Esophagus squamous epithelium (tissue), 5 donors: ENCODE measurements at regions not wholly inside any gene's neighbourhood (a gene's known extent, or its start where the extent isn't known, plus 50 kb on each side); places are given as distances from the start of the nearest gene placed in this dataset.

Experiments used
- DNase-seq: peaks from one replicate; lab custom pipeline; 2025; lab: John Stamatoyannopoulos, UW
- H3K27ac ChIP-seq, 4 donors: fragments of 200-600 bp; sonication (generic); one replicate each; pipeline ENCODE4 v1.5.1; 2016 to 2019; ENCODE audit warnings: mild to moderate bottlenecking in 1 of 4
- H3K27me3 ChIP-seq, 4 donors: fragments of 200-600 bp; sonication (generic); 1 replicate in 3 of 4; 2 replicates in 1 of 4; pipeline versions ENCODE4 v1.5.1 to v1.6.0; 2017 to 2021; ENCODE audit warnings: antibody characterized with exemption in 1 of 4
- H3K36me3 ChIP-seq, 3 donors: fragments of 200-600 bp; sonication (generic); one replicate each; pipeline ENCODE4 v1.5.1; 2016 to 2019
- H3K4me1 ChIP-seq, 3 donors: fragments of 200-600 bp; sonication (generic); one replicate each; pipeline ENCODE4 v1.5.1; 2017 to 2019
- H3K4me3 ChIP-seq, 4 donors: fragments of 200-600 bp; sonication (generic); 1 replicate in 3 of 4; 2 replicates in 1 of 4; pipeline ENCODE4 v1.5.1; 2016 to 2019; ENCODE audit warnings: mild to moderate bottlenecking in 2 of 4, moderate library complexity in 1 of 4
- H3K9me3 ChIP-seq, 3 donors: fragments of 200-600 bp; sonication (generic); one replicate each; pipeline ENCODE4 v1.5.1; 2016 to 2019
- POLR2A ChIP-seq, 4 donors: fragments of 450-650 bp; IDR thresholded peaks; one replicate each; pipeline ENCODE4 v1.6.1; 2017; ENCODE audit warnings: antibody characterized with exemption in 4 of 4, mild to moderate bottlenecking in 4 of 4, moderate library complexity in 3 of 4
- WGBS, 2 donors: methylation state at CpG; one replicate each; pipeline ENCODE4 v1.1.5; 2018; 5-methylcytosine and 5-hydroxymethylcytosine counted together
- intact Hi-C: fragments of 100-400 bp; cut with DNase I; formaldehyde crosslinking; loops from one replicate; pipeline ENCODE4 v1.15.0; 2022
- TF ChIP-seq, protein P1 (sequence below), 6 experiments: fragments of 450-650 bp in 4 of 6; fragments of 200-600 bp in 2 of 6; sonication (generic) in 2 of 6; IDR thresholded peaks; one replicate each; pipeline ENCODE4 v1.5.1; 2016 to 2019; ENCODE audit warnings: antibody characterized with exemption in 6 of 6, mild to moderate bottlenecking in 4 of 6, moderate library complexity in 4 of 6
- donor health status: DM: yes; HTN: yes; CAD: no.

DNA sequence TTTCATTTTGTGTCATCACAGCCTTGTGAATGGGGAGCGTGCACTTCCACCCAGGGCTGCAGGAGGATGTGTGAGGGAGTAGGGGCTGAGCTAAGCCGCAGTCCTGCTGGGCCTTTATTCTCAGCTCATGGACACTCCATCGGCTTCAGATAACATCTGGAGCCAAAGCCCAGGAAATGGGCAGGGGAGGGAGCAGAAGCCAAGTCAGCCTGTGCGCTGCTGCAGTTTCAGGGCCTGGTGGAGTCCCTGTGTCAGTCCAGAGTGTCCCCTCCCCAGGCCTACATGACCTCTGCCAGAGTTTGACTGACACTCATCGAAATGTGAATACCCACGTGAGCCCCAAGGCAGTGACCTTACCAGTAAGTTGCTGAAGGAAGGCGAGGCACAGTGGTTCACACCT lies 242.2 kb downstream of the LOXHD1 start:
- H3K27me3 ChIP-seq: no peaks in the 10 kb centered on the region
- H3K27ac ChIP-seq: no peak overlapping the region
- no peak for DNase-seq
- H3K4me1 ChIP-seq: peaks cover 22 to 82% (median 55%) of the 10 kb centered on the region in 3 donors
- no peak overlapping the region for H3K4me3 ChIP-seq
- WGBS, 2 donors: 71 to 78% methylated on average over 4 of the region's 7 CpGs
- H3K36me3 ChIP-seq: no peaks in the 10 kb centered on the region
- no peak for TF ChIP-seq POLR2A (IDR thresholded peaks at IDR 0.05)
- TF ChIP-seq, protein P1, sequence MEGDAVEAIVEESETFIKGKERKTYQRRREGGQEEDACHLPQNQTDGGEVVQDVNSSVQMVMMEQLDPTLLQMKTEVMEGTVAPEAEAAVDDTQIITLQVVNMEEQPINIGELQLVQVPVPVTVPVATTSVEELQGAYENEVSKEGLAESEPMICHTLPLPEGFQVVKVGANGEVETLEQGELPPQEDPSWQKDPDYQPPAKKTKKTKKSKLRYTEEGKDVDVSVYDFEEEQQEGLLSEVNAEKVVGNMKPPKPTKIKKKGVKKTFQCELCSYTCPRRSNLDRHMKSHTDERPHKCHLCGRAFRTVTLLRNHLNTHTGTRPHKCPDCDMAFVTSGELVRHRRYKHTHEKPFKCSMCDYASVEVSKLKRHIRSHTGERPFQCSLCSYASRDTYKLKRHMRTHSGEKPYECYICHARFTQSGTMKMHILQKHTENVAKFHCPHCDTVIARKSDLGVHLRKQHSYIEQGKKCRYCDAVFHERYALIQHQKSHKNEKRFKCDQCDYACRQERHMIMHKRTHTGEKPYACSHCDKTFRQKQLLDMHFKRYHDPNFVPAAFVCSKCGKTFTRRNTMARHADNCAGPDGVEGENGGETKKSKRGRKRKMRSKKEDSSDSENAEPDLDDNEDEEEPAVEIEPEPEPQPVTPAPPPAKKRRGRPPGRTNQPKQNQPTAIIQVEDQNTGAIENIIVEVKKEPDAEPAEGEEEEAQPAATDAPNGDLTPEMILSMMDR (IDR thresholded peaks at IDR 0.05): no peak
- intact Hi-C loops: no loop called here
- H3K9me3 ChIP-seq: no peaks in the 10 kb centered on the region

DNA sequence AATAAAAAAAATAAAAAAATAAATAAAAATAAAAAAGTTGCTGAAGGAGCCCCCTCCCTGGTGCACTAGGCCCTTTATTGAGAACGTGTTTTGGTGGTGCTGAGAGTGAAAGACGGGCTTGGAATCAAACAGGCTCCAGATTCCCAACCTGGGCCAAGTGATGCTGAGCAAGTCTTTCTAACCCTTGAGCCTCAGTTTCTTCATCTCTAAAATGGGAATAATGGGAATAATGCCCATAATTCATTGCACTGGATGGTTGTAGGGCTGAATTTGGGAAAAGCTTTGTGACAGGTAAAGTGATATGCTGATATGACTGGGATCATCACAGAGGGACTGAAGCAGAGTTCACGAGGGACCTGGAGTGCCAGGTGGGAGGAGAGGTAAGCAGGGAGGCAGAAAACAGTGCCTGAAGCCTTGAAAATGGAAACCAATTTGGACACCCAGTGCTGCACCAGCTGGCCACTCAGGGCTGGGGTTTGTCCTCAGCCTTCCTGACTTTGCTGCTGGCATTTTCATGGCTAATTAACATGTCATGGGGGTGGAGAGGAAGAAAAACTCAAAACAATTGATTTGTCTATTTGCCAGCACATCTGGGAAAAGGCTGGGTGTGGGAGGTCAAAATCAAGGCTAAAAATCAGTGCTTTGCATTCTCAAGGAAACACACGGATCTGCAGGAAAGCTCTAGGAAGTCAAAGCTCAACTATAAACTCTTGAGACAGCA lies 241.3 kb downstream of the LOXHD1 start:
- no peak overlapping the region for H3K27ac ChIP-seq
- H3K4me3 ChIP-seq: no peak overlapping the region
- H3K36me3 ChIP-seq: no peaks in the 10 kb centered on the region
- no peak for TF ChIP-seq POLR2A (IDR thresholded peaks at IDR 0.05)
- TF ChIP-seq, protein P1 (IDR thresholded peaks at IDR 0.05): no peak
- H3K4me1 ChIP-seq: peaks cover 22 to 74% (median 55%) of the 10 kb centered on the region in 3 donors
- no peaks in the 10 kb centered on the region for H3K27me3 ChIP-seq
- H3K9me3 ChIP-seq: no peaks in the 10 kb centered on the region
- intact Hi-C loops: no loop called here
- WGBS, 2 donors: 59 to 73% methylated on average over 4 of the region's 4 CpGs
- DNase-seq: no peak

DNA sequence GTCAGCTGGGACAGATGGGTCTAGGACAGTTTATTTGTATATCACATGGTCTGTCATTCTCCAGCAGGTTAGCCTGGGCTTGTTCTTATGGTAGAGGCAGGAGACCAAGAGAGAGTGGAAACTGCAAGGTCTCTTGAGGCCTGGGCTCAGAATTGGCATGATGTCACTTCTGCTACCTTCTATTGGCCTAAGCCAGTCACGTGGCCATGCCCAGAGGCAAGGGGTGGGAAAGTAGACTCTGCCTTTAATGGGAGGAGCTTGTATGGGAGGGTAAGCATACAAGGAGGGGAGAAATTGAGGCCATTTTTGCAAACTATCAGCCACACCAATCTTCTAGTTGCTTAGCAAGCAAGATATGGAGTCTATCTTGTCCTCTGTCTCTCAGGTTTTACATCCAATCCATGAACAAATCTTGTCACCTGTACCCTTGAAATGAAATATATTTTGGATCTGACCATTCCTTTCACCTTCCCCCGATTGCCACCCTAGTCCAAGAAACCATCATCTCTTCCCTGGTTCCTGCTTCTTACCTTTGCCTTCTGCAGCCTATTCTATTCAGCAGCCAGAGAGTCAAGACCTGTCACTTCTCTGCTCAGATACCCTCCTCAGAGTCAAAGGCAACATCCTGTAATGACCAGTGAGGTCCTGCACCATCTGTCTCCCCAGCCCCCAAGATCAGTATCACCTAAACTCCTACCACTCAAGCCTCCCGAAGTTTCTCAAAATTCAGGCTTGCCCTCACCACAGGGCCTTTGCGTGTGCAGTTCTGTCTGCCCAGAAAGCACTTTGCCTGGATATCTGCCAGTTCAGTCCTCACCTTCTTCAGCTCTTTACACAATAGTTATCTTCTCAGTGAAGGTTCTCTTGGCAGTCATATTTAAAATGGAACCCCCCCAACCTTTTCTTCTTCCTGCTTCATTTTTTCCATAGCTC lies 240.0 kb downstream of the LOXHD1 start:
- peaks cover 21 to 66% (median 49%) of the 10 kb centered on the region in 3 donors for H3K4me1 ChIP-seq
- WGBS, 2 donors: 77 to 83% methylated on average over 3 to 4 of the region's 4 CpGs
- no peak for DNase-seq
- intact Hi-C loops: no loop called here
- no peak overlapping the region for H3K4me3 ChIP-seq
- H3K36me3 ChIP-seq: no peaks in the 10 kb centered on the region
- TF ChIP-seq POLR2A (IDR thresholded peaks at IDR 0.05): no peak
- TF ChIP-seq, protein P1 (IDR thresholded peaks at IDR 0.05): no peak
- H3K27me3 ChIP-seq: no peaks in the 10 kb centered on the region
- no peaks in the 10 kb centered on the region for H3K9me3 ChIP-seq
- H3K27ac ChIP-seq: no peak overlapping the region

DNA sequence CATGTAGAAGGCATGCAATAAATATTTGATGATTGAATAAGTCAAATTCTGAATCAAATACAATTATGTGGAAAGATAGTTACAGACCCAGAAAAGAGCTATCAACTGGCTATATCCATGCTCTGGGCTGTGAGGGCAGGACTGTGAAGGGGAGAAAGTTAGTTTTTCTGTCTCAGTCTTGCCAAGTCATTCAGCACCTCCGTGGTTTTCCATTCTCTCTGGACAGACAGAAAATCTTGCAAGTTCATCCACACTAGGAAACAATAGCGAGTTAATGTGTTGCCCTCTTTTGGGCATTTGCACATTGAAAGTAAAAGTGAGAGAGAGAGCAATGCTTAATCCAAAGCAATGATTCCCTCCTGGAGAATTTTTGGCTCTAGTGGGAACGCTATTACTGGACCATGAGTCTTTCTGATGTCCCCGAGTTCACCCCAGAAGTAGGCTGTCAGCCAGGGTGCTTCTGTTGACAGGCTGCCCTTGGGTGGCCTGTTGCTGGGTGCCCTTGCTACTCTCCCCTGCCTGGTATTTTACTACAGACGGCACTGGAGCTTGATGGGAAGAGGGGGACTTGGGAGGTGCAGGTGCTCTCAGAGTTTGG lies 238.3 kb downstream of the LOXHD1 start:
- TF ChIP-seq, protein P1 (IDR thresholded peaks at IDR 0.05): no peak
- TF ChIP-seq POLR2A (IDR thresholded peaks at IDR 0.05): no peak
- H3K9me3 ChIP-seq: no peaks in the 10 kb centered on the region
- no peaks in the 10 kb centered on the region for H3K27me3 ChIP-seq
- H3K4me1 ChIP-seq: peaks cover 8 to 66% (median 39%) of the 10 kb centered on the region in 3 donors
- WGBS, 2 donors: 10 to 13% methylated on average over 4 of the region's 5 CpGs
- peak overlapping the region in 3 of 4 donors; percentile 21 to 56 (median 47) for H3K27ac ChIP-seq
- DNase-seq: no peak
- H3K36me3 ChIP-seq: no peaks in the 10 kb centered on the region
- no peak overlapping the region for H3K4me3 ChIP-seq
- intact Hi-C loops: no loop called here
